ENCODE measurements at regions not wholly inside any gene's neighbourhood (a gene's known extent, or its start where the extent isn't known, plus 50 kb on each side); places are given as distances from the start of the nearest gene placed in this dataset.
"Not testable (repeated sequence)": the region's sequence is repeated elsewhere in the genome, so short reads cannot be mapped to it uniquely, and the experiment has no call there.

GRCh38 chr9:107763469-107763868 is 273.9 kb upstream of the KLF4 start:
- TF ChIP-seq CTCF (IDR thresholded peaks at IDR 0.05; ENCODE audit: low read depth, low read length, poor library complexity, severe bottlenecking); EZH2phosphoT487 (IDR thresholded peaks at IDR 0.05; ENCODE audit: borderline replicate concordance, low read length): not testable (repeated sequence)
